ENCODE measurements at regions not wholly inside any gene's neighbourhood (a gene's known extent, or its start where the extent isn't known, plus 50 kb on each side); places are given as distances from the start of the nearest gene placed in this dataset.
"Not testable (repeated sequence)": the region's sequence is repeated elsewhere in the genome, so short reads cannot be mapped to it uniquely, and the experiment has no call there.

DNA sequence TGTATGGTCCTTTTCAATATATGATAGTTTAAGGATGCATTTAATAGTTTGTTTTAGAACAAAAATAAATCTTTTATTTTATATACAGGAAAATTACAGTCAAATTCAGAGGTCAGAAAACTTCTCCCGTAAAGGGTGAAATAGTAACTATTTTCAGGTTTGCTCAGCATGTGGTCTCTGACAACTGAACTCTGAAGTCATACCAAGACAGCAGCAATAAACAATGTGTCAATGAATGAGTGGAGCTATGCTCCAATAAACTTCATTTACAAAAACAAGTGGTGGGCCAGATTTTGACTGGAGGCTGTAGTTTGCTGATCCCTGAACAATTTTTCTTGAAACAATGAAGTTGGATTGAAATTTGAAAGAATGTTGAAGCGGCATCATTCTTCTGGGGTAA lies 123.6 kb downstream of the ZNF248 start:
- DNase-seq (ENCODE audit: low spot score in 2 of 2) = no peak
- TF ChIP-seq POLR2AphosphoS5 (IDR thresholded peaks at IDR 0.05) (no peak), POLR2A (IDR thresholded peaks at IDR 0.05) (no peak)
- TF ChIP-seq, protein P1, sequence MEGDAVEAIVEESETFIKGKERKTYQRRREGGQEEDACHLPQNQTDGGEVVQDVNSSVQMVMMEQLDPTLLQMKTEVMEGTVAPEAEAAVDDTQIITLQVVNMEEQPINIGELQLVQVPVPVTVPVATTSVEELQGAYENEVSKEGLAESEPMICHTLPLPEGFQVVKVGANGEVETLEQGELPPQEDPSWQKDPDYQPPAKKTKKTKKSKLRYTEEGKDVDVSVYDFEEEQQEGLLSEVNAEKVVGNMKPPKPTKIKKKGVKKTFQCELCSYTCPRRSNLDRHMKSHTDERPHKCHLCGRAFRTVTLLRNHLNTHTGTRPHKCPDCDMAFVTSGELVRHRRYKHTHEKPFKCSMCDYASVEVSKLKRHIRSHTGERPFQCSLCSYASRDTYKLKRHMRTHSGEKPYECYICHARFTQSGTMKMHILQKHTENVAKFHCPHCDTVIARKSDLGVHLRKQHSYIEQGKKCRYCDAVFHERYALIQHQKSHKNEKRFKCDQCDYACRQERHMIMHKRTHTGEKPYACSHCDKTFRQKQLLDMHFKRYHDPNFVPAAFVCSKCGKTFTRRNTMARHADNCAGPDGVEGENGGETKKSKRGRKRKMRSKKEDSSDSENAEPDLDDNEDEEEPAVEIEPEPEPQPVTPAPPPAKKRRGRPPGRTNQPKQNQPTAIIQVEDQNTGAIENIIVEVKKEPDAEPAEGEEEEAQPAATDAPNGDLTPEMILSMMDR (IDR thresholded peaks at IDR 0.05) = no peak
- intact Hi-C loops (cut with DNase I; ENCODE audit: low total_unique reads) = no loop called here
- no peak overlapping the region for H3K27ac ChIP-seq
- H3K4me3 ChIP-seq = no peak overlapping the region
- no peaks in the 10 kb centered on the region for H3K4me1 ChIP-seq
- H3K36me3 ChIP-seq = no peaks in the 10 kb centered on the region
- no peaks in the 10 kb centered on the region for H3K27me3 ChIP-seq
- no peaks in the 10 kb centered on the region for H3K9me3 ChIP-seq

DNA sequence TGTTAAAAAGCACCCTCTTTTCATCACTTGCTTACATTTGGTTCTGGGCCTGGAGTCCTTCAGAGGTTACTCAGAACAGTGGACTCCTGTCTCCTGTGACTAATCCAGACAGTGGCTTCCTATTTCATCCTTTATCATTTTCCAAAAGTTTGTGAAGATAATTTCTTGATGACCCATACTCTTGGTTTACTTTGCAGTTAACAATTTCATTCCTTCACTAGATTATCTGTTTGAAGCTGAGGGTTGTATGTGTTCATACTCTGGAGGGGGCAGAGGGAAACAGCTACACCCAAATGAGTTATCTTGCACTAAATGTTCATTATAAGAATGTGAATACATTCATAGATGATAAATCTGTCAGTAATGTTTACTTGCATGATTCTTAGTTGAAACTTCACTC lies 124.7 kb downstream of the ZNF248 start:
- Histone ChIP-seq H3K4me1 (no peaks in the 10 kb centered on the region), H3K27ac (no peak overlapping the region), H3K36me3 (no peaks in the 10 kb centered on the region), H3K9me3 (no peaks in the 10 kb centered on the region), H3K27me3 (no peaks in the 10 kb centered on the region), H3K4me3 (no peak overlapping the region)
- TF ChIP-seq POLR2AphosphoS5 (IDR thresholded peaks at IDR 0.05) (no peak), POLR2A (IDR thresholded peaks at IDR 0.05) (no peak)
- TF ChIP-seq, protein P1 (IDR thresholded peaks at IDR 0.05) = no peak
- intact Hi-C loops (cut with DNase I; ENCODE audit: low total_unique reads) = no loop called here
- DNase-seq (ENCODE audit: low spot score in 2 of 2) = no peak

DNA sequence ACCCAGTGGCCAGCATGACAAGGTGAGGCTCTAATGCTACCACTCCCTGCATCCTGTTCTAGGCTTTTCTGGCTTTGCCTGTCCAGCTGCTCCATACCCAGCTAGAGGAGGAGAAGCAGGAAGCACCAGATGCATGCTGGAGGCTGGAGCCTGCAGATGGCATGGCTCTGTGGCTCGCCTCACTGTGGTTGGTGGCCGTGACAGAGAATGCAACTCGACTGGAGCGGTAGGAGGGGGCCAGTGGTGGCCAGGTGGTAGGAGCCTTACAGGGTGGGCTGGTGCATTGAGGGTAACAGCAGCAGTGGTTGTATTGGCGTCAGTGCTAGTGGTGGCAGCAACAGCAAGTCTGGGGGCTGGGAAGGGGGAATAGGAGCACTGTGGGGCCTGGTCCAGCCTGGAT lies 128.6 kb downstream of the ZNF248 start:
- Histone ChIP-seq H3K4me1 (no peaks in the 10 kb centered on the region), H3K27me3 (no peaks in the 10 kb centered on the region), H3K9me3 (no peaks in the 10 kb centered on the region), H3K27ac (no peak overlapping the region), H3K36me3 (no peaks in the 10 kb centered on the region), H3K4me3 (no peak overlapping the region)
- DNase-seq (ENCODE audit: low spot score in 2 of 2) = no peak
- intact Hi-C loops (cut with DNase I; ENCODE audit: low total_unique reads) = no loop called here
- TF ChIP-seq POLR2AphosphoS5 (IDR thresholded peaks at IDR 0.05) = no peak
- no peak for TF ChIP-seq POLR2A (IDR thresholded peaks at IDR 0.05)
- TF ChIP-seq, protein P1 (IDR thresholded peaks at IDR 0.05) = no peak

DNA sequence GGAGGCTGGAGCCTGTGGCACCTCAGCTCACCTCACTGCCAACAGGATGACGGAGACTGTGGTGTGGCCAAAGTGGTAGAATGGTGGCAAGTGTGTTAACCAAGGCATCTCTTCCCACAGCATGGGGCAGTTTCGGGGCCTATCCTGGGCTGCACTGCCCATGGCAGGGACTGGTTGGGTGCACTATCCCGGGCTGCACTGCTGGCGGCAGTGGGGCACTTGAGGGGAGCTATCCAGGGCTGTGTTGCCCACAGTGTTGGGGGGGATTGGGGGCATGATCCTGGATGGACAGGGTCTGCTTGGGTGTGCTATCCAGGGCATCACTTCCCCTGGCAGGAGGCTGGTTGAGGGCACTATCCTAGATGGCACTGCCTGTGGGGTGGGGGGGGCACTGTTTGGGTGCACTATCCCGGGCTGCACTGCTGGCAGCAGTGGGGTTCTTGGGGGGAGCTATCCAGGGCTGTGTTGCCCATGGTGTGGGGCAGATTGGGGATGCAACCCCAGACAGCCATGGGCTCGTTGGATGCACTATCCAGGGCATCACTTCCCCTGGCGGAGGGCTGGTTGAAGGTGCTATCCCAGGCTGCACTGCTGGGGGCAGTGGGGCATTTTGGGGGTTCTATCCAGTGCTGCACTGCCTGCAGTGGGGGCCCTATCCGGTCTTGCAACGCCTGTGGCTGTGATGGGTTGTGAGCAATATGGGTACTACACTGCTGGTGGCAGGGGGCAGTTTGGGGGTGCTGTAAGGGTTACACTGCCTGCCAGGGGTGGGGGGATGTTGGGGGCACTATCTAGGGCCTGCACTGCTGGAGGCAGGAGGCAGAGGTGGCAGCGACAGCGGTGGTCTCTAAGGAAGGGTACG lies 129.7 kb downstream of the ZNF248 start:
- TF ChIP-seq POLR2AphosphoS5 (IDR thresholded peaks at IDR 0.05) (no peak), POLR2A (IDR thresholded peaks at IDR 0.05) (no peak)
- TF ChIP-seq, protein P1 (IDR thresholded peaks at IDR 0.05) = no peak
- no peaks in the 10 kb centered on the region for H3K27me3 ChIP-seq

DNA sequence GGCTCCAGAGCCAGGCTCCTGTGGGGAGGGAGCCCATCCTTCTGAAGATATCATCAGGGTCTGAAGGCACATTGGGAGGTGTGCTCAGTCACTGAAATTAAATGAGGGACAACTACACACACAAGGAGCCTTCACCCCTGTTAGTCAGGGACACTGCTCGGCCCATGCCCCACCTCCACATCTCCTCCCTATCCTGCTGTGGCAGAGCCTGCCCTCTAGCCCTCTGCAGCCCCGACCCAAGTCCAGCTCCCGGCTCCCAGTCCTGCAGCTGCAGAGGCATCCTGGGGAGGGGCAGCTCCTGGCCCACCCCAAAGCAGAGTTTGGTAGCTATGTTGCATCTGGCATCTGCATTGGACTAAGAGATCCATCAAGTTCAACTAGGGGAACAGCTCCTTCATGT lies 136.3 kb downstream of the ZNF248 start:
- H3K4me1 ChIP-seq = no peaks in the 10 kb centered on the region
- no peak overlapping the region for H3K4me3 ChIP-seq
- no peaks in the 10 kb centered on the region for H3K27me3 ChIP-seq
- no peak overlapping the region for H3K27ac ChIP-seq
- H3K9me3 ChIP-seq = peaks cover 16 to 17% of the 10 kb centered on the region in 2 donors
- no peak for DNase-seq (ENCODE audit: low spot score in 2 of 2)
- intact Hi-C loops (cut with DNase I; ENCODE audit: low total_unique reads) = no loop called here
- TF ChIP-seq POLR2AphosphoS5 (IDR thresholded peaks at IDR 0.05) (no peak), POLR2A (IDR thresholded peaks at IDR 0.05) (no peak)
- TF ChIP-seq, protein P1 (IDR thresholded peaks at IDR 0.05) = no peak
- H3K36me3 ChIP-seq = no peaks in the 10 kb centered on the region

More for the DNA sequence above, 129.7 kb downstream of the ZNF248 start:
- no peak overlapping the region for H3K4me3 ChIP-seq
- no peaks in the 10 kb centered on the region for H3K9me3 ChIP-seq
- no peaks in the 10 kb centered on the region for H3K4me1 ChIP-seq
- H3K27ac ChIP-seq = no peak overlapping the region
- DNase-seq (ENCODE audit: low spot score in 2 of 2) = no peak
- intact Hi-C loops (cut with DNase I; ENCODE audit: low total_unique reads) = no loop called here
- no peaks in the 10 kb centered on the region for H3K36me3 ChIP-seq

DNA sequence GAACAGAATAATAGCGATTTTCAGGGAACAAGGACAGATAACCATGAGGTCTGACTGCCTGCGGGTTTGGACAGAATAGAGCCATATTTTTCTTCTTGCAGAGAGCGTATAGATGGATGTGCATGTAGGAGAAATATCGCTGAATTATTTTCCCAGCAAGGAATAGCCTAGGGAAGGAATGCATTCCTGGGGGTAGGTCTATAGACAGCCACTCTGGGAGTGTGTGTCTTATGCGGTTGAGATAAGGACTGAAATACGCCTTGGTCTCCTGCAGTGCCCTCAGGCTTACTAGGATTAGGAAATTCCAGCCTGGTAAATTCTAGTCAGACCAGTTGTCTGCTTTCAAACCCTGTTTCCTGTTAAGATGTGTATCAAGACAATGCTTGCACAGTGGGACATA lies 139.3 kb downstream of the ZNF248 start:
- H3K4me1 ChIP-seq; H3K27ac ChIP-seq; H3K4me3 ChIP-seq; H3K27me3 ChIP-seq; DNase-seq (ENCODE audit: low spot score in 2 of 2); intact Hi-C loops (cut with DNase I; ENCODE audit: low total_unique reads); H3K36me3 ChIP-seq: not testable (repeated sequence)
- peaks cover 16 to 17% of the 10 kb centered on the region in 2 donors for H3K9me3 ChIP-seq
